H9 (cell line): ENCODE measurements at regions not wholly inside any gene's neighbourhood (a gene's known extent, or its start where the extent isn't known, plus 50 kb on each side); places are given as distances from the start of the nearest gene placed in this dataset.

Source experiments
- DNase-seq: peaks from one replicate; pipeline ENCODE4 v3.0.0-alpha.2; 2017
- H2AFZ ChIP-seq: one replicate; pipeline ENCODE4 v1.6.1; 2013; ENCODE audit warnings: mild to moderate bottlenecking, low read length, control low read depth, moderate library complexity
- H2AK5ac ChIP-seq: 2 replicates; pipeline ENCODE4 v1.6.1; 2013; ENCODE audit warnings: low read length, control low read depth, mixed read lengths; ENCODE audit not compliant: insufficient read length
- H2BK120ac ChIP-seq: one replicate; pipeline ENCODE4 v1.6.1; 2013; ENCODE audit warnings: low read depth, mild to moderate bottlenecking, low read length, control low read depth, inconsistent platforms; ENCODE audit not compliant: poor library complexity, severe bottlenecking
- H2BK12ac ChIP-seq: 2 replicates; pipeline ENCODE4 v1.6.1; 2013; ENCODE audit warnings: low read length, control low read depth, mixed read lengths, low read depth; ENCODE audit not compliant: insufficient read length
- H2BK15ac ChIP-seq: 2 replicates; pipeline ENCODE4 v1.6.1; 2013; ENCODE audit warnings: low read depth, low read length, control low read depth
- H2BK20ac ChIP-seq: one replicate; pipeline ENCODE4 v1.6.1; 2013; ENCODE audit warnings: low read depth, mild to moderate bottlenecking, low read length, control low read depth, inconsistent platforms; ENCODE audit not compliant: poor library complexity, severe bottlenecking
- H2BK5ac ChIP-seq: 2 replicates; pipeline ENCODE4 v1.6.1; 2013; ENCODE audit warnings: low read length, control low read depth, mixed read lengths; ENCODE audit not compliant: insufficient read length
- H3K14ac ChIP-seq: 2 replicates; pipeline ENCODE4 v1.6.1; 2013; ENCODE audit warnings: low read length, control low read depth; ENCODE audit not compliant: insufficient read depth
- H3K18ac ChIP-seq: 2 replicates; pipeline ENCODE4 v1.6.1; 2013; ENCODE audit warnings: low read depth, mild to moderate bottlenecking, mixed read lengths, low read length, control low read depth; ENCODE audit not compliant: insufficient read length
- H3K23ac ChIP-seq: 2 replicates; pipeline ENCODE4 v1.6.1; 2013; ENCODE audit warnings: low read length, control low read depth, mixed read lengths, low read depth; ENCODE audit not compliant: insufficient read length
- H3K23me2 ChIP-seq: 2 replicates; pipeline ENCODE4 v1.6.1; 2013; ENCODE audit warnings: low read depth, mild to moderate bottlenecking, mixed read lengths, low read length, control low read depth; ENCODE audit not compliant: insufficient read length, poor library complexity, severe bottlenecking
- H3K27ac ChIP-seq: 2 replicates; pipeline ENCODE4 v1.5.1; 2013; ENCODE audit warnings: low read length, control low read depth, mixed read lengths, low read depth; ENCODE audit not compliant: insufficient read length
- H3K27me3 ChIP-seq: 2 replicates; pipeline ENCODE4 v1.6.1; 2013; ENCODE audit warnings: low read length, control low read depth, inconsistent platforms; ENCODE audit not compliant: insufficient read depth
- H3K4ac ChIP-seq: 2 replicates; pipeline ENCODE4 v1.6.1; 2013; ENCODE audit warnings: low read depth, mild to moderate bottlenecking, control low read depth, inconsistent platforms, low read length, moderate library complexity
- H3K4me1 ChIP-seq: 2 replicates; pipeline ENCODE4 v1.6.1; 2013; ENCODE audit warnings: low read length, control low read depth, inconsistent platforms; ENCODE audit not compliant: insufficient read depth
- H3K4me2 ChIP-seq: 2 replicates; pipeline ENCODE4 v1.6.1; 2013; ENCODE audit warnings: low read length, control low read depth, mixed read lengths; ENCODE audit not compliant: insufficient read length, insufficient read depth
- H3K56ac ChIP-seq: 2 replicates; pipeline ENCODE4 v1.6.1; 2013; ENCODE audit warnings: low read depth, mild to moderate bottlenecking, mixed read lengths, low read length, control low read depth; ENCODE audit not compliant: insufficient read length
- H3K79me1 ChIP-seq: 2 replicates; pipeline ENCODE4 v1.6.1; 2013; ENCODE audit warnings: low read depth, mild to moderate bottlenecking, moderate library complexity, low read length, control low read depth, inconsistent platforms; ENCODE audit not compliant: insufficient read depth, poor library complexity, severe bottlenecking
- H3K79me2 ChIP-seq: 2 replicates; pipeline ENCODE4 v1.6.1; 2013; ENCODE audit warnings: low read length, control low read depth, inconsistent platforms; ENCODE audit not compliant: insufficient read depth
- H3K9ac ChIP-seq: 2 replicates; pipeline ENCODE4 v1.6.1; 2013; ENCODE audit warnings: low read length, control low read depth, mixed read lengths; ENCODE audit not compliant: insufficient read length; ENCODE audit errors: extremely low read depth
- H3K9me3 ChIP-seq: one replicate; pipeline ENCODE4 v1.6.1; 2013; ENCODE audit warnings: low read depth, low read length, inconsistent platforms; ENCODE audit not compliant: control insufficient read depth
- H3T11ph ChIP-seq: one replicate; pipeline ENCODE4 v1.6.1; 2013; ENCODE audit warnings: mild to moderate bottlenecking, low read length, control low read depth, inconsistent platforms
- H4K20me1 ChIP-seq: one replicate; pipeline ENCODE4 v1.6.1; 2013; ENCODE audit not compliant: control insufficient read depth, insufficient read length, insufficient read depth
- H4K5ac ChIP-seq: 2 replicates; pipeline ENCODE4 v1.6.1; 2013; ENCODE audit warnings: low read depth, mild to moderate bottlenecking, mixed read lengths, low read length, control low read depth; ENCODE audit not compliant: insufficient read length
- H4K8ac ChIP-seq: replicated peaks from 2 replicates; pipeline ENCODE4 v1.6.1; 2013; ENCODE audit warnings: low read length, control low read depth, mixed read lengths, low read depth; ENCODE audit not compliant: insufficient read length
- H4K91ac ChIP-seq: 2 replicates; pipeline ENCODE4 v1.6.1; 2013; ENCODE audit warnings: low read depth, mild to moderate bottlenecking, moderate library complexity, mixed read lengths, low read length, control low read depth; ENCODE audit not compliant: insufficient read length
- H3K27ac Mint-ChIP-seq, 3 experiments: 2 replicates in 2 of 3; 3 replicates in 1 of 3; pipeline ENCODE4 v1.8.0; 2020 to 2021; ENCODE audit warnings: mixed read lengths in 3 of 3, mild to moderate bottlenecking in 1 of 3, moderate library complexity in 1 of 3
- H3K27me3 Mint-ChIP-seq: 2 replicates; pipeline ENCODE4 v1.8.0; 2021; ENCODE audit warnings: low read depth, mild to moderate bottlenecking, moderate library complexity, mixed read lengths
- H3K36me3 Mint-ChIP-seq, 3 experiments: 2 replicates in 2 of 3; 3 replicates in 1 of 3; pipeline ENCODE4 v1.8.0; 2020 to 2021; ENCODE audit warnings: low read depth in 3 of 3, mixed read lengths in 3 of 3; ENCODE audit not compliant: insufficient read depth in 1 of 3
- H3K4me1 Mint-ChIP-seq, 2 experiments: 2 replicates each; pipeline ENCODE4 v1.8.0; 2020; ENCODE audit warnings: mixed read lengths in 2 of 2
- H3K4me3 Mint-ChIP-seq, 2 experiments: 2 replicates in 1 of 2; 3 replicates in 1 of 2; pipeline ENCODE4 v1.8.0; 2020 to 2021; ENCODE audit warnings: mild to moderate bottlenecking in 2 of 2, mixed read lengths in 2 of 2, moderate library complexity in 1 of 2
- H3K9me3 Mint-ChIP-seq, 2 experiments: 2 replicates in 1 of 2; 3 replicates in 1 of 2; pipeline ENCODE4 v1.8.0; 2020; ENCODE audit warnings: mild to moderate bottlenecking in 2 of 2, mixed read lengths in 2 of 2, moderate library complexity in 1 of 2
- WGBS: extraction: QIAGEN DNeasy Blood & Tissue Kit; methylation state at CpG from one replicate; pipeline ENCODE4 v1.1.7; 2013; ENCODE audit warnings: missing lambda C conversion rate, low lambda C conversion rate, mixed read lengths; ENCODE audit not compliant: insufficient read length; ENCODE audit errors: extremely low coverage; 5-methylcytosine and 5-hydroxymethylcytosine counted together
- TF ChIP-seq, protein P1 (sequence below): fragments of 200-600 bp; sonication (generic); conservative IDR thresholded peaks from 3 replicates; pipeline ENCODE4 v1.8.0; 2021; ENCODE audit warnings: antibody characterized with exemption, mild to moderate bottlenecking

DNA sequence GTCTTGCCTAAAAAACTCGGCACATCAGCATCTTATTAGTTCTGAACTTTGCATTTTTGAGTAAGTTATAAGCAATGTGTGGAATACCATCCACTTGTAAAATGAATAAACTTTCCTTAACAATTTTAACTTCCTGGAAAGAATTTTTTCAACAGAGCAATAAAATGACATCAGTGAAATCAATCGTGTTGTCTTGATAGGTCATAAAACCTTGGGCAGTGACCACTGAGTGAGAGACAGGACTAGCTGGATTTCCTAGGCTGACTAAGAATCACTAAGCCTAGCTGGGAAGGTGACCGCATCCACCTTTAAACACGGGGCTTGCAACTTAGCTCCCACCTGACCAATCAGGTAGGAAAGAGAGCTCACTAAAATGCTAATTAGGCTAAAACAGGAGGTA, 403.0 kb upstream of the CNKSR2 start:
- no peak overlapping the region for H3K14ac ChIP-seq
- H2BK5ac ChIP-seq, result no peak overlapping the region
- H4K91ac ChIP-seq, result no peak overlapping the region
- no peak overlapping the region for H2AFZ ChIP-seq
- peaks cover 16% of the 10 kb centered on the region for H3K9me3 ChIP-seq
- H3K9ac ChIP-seq, result no peak overlapping the region
- peaks cover 2 to 10% (median 5%) of the 10 kb centered on the region in 3 experiments; a peak in 5 of 7 replicates for H3K36me3 Mint-ChIP-seq
- no peak overlapping the region for H3K4ac ChIP-seq
- H3K56ac ChIP-seq, result no peak overlapping the region
- H3K27ac Mint-ChIP-seq, result no peak overlapping the region
- peaks cover 0 to 39% of the 10 kb centered on the region in 2 experiments; a peak in 3 of 5 replicates for H3K9me3 Mint-ChIP-seq
- no peak overlapping the region for H3T11ph ChIP-seq
- H3K27ac ChIP-seq, result no peak overlapping the region
- no peaks in the 10 kb centered on the region for H3K79me1 ChIP-seq
- no peak overlapping the region for H4K8ac ChIP-seq
- no CpG with 5 or more reads among the region's 4 CpGs for WGBS
- H2BK15ac ChIP-seq, result no peak overlapping the region
- H2BK20ac ChIP-seq, result no peak overlapping the region
- peaks cover 7% of the 10 kb centered on the region; the same call in 1 of the 2 replicates for H3K4me1 ChIP-seq
- H3K18ac ChIP-seq, result no peak overlapping the region
- DNase-seq, result no peak
- H2BK120ac ChIP-seq, result no peak overlapping the region
- no peak overlapping the region for H4K5ac ChIP-seq
- no peaks in the 10 kb centered on the region; the same call in 1 of the 2 replicates for H3K27me3 Mint-ChIP-seq
- no peak overlapping the region for H3K23ac ChIP-seq
- no peaks in the 10 kb centered on the region for H4K20me1 ChIP-seq
- H2BK12ac ChIP-seq, result no peak overlapping the region
- no peak overlapping the region for H3K4me2 ChIP-seq
- H3K4me3 Mint-ChIP-seq, result no peak overlapping the region; a peak in 1 of 5 replicates
- H3K4me1 Mint-ChIP-seq, result peaks cover 48 to 53% of the 10 kb centered on the region in 2 experiments
- H2AK5ac ChIP-seq, result no peak overlapping the region
- H3K27me3 ChIP-seq, result no peaks in the 10 kb centered on the region
- TF ChIP-seq, protein P1, sequence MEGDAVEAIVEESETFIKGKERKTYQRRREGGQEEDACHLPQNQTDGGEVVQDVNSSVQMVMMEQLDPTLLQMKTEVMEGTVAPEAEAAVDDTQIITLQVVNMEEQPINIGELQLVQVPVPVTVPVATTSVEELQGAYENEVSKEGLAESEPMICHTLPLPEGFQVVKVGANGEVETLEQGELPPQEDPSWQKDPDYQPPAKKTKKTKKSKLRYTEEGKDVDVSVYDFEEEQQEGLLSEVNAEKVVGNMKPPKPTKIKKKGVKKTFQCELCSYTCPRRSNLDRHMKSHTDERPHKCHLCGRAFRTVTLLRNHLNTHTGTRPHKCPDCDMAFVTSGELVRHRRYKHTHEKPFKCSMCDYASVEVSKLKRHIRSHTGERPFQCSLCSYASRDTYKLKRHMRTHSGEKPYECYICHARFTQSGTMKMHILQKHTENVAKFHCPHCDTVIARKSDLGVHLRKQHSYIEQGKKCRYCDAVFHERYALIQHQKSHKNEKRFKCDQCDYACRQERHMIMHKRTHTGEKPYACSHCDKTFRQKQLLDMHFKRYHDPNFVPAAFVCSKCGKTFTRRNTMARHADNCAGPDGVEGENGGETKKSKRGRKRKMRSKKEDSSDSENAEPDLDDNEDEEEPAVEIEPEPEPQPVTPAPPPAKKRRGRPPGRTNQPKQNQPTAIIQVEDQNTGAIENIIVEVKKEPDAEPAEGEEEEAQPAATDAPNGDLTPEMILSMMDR, result no peak
- no peaks in the 10 kb centered on the region for H3K79me2 ChIP-seq
- no peaks in the 10 kb centered on the region for H3K23me2 ChIP-seq
